Body of pancreas (tissue), 4 donors: ENCODE measurements at regions not wholly inside any gene's neighbourhood (a gene's known extent, or its start where the extent isn't known, plus 50 kb on each side); places are given as distances from the start of the nearest gene placed in this dataset.

Experiments
- CTCF ChIP-seq, 7 experiments: fragments of 450-650 bp in 4 of 7; fragments of 200-600 bp in 3 of 7; sonication (generic) in 3 of 7; IDR thresholded peaks; one replicate each; pipeline ENCODE4 v1.5.1; 2016 to 2019; ENCODE audit warnings: antibody characterized with exemption in 7 of 7
- POLR2A ChIP-seq, 3 donors: fragments of 450-650 bp; IDR thresholded peaks; one replicate each; pipeline ENCODE4 v1.6.1; 2016; ENCODE audit warnings: antibody characterized with exemption in 3 of 3, mild to moderate bottlenecking in 2 of 3

GRCh38 chr2:125169022-125169763 is 1144.1 kb downstream of the CNTNAP5 start:
- no peak for TF ChIP-seq CTCF (IDR thresholded peaks at IDR 0.05)
- TF ChIP-seq POLR2A (IDR thresholded peaks at IDR 0.05): no peak
